Breast epithelium (tissue), 3 donors: ENCODE measurements at regions not wholly inside any gene's neighbourhood (a gene's known extent, or its start where the extent isn't known, plus 50 kb on each side); places are given as distances from the start of the nearest gene placed in this dataset.

Experiments used
- CTCF ChIP-seq, 3 donors: fragments of 450-650 bp; IDR thresholded peaks; one replicate each; pipeline ENCODE4 v1.5.1; 2016 to 2017; ENCODE audit warnings: antibody characterized with exemption in 3 of 3, mild to moderate bottlenecking in 3 of 3, moderate library complexity in 3 of 3
- POLR2A ChIP-seq: fragments of 450-650 bp; IDR thresholded peaks from one replicate; pipeline ENCODE4 v1.6.1; 2016; ENCODE audit warnings: antibody characterized with exemption, mild to moderate bottlenecking, moderate library complexity
- POLR2AphosphoS5 ChIP-seq, 3 donors: sonication (generic); formaldehyde crosslinking; IDR thresholded peaks; one replicate each; pipeline ENCODE4 v1.6.1; 2017; ENCODE audit warnings: antibody characterized with exemption in 3 of 3

- no peak for TF ChIP-seq CTCF (IDR thresholded peaks at IDR 0.05)
- no peak for TF ChIP-seq POLR2AphosphoS5 (IDR thresholded peaks at IDR 0.05)
- no peak for TF ChIP-seq POLR2A
Measured at GRCh38 chr9:88682431-88682831, 147.5 kb downstream of the NXNL2 start.
